ENCODE measurements at regions not wholly inside any gene's neighbourhood (a gene's known extent, or its start where the extent isn't known, plus 50 kb on each side); places are given as distances from the start of the nearest gene placed in this dataset.

GRCh38 chr4:142940425-142941330 is 94.6 kb upstream of the INPP4B start:
- TF ChIP-seq TEAD4 (IDR thresholded peaks at IDR 0.05) (no peak), EP300 (IDR thresholded peaks at IDR 0.05; ENCODE audit: borderline replicate concordance) (peak; percentile 44; the same call in 1 of the 2 replicates), MAX (IDR thresholded peaks at IDR 0.05) (no peak), NFIC (IDR thresholded peaks at IDR 0.05) (peak; percentile 65; the same call in 1 of the 2 replicates), YY1 (IDR thresholded peaks at IDR 0.05; ENCODE audit: low read depth) (no peak), CREB1 (IDR thresholded peaks at IDR 0.05; ENCODE audit: low read depth) (no peak)

- TF ChIP-seq TCF12 (IDR thresholded peaks at IDR 0.05; ENCODE audit: low read depth) (peak; percentile 87), EGR1 (IDR thresholded peaks at IDR 0.05) (no peak), EP300 (IDR thresholded peaks at IDR 0.05; ENCODE audit: borderline replicate concordance) (peak; percentile 92), REST (IDR thresholded peaks at IDR 0.05; ENCODE audit: low read depth) (no peak), RAD21 (IDR thresholded peaks at IDR 0.05; ENCODE audit: low read depth) (peak; percentile 18; the same call in 1 of the 2 replicates), CREB1 (IDR thresholded peaks at IDR 0.05; ENCODE audit: low read depth) (no peak), NFIC (IDR thresholded peaks at IDR 0.05) (peak; percentile 92), ZBTB7A (IDR thresholded peaks at IDR 0.05; ENCODE audit: low read depth) (no peak), MAX (IDR thresholded peaks at IDR 0.05) (no peak), YY1 (IDR thresholded peaks at IDR 0.05; ENCODE audit: low read depth) (no peak), TAF1 (IDR thresholded peaks at IDR 0.05; ENCODE audit: low read depth) (no peak), CEBPB (IDR thresholded peaks at IDR 0.05) (peak; percentile 98), USF1 (IDR thresholded peaks at IDR 0.05) (no peak), TEAD4 (IDR thresholded peaks at IDR 0.05) (peak; percentile 83), FOXM1 (IDR thresholded peaks at IDR 0.05; ENCODE audit: borderline replicate concordance, low read depth) (peak; percentile 85)
These were observed 98.5 kb upstream of the INPP4B start for GRCh38 chr4:142944565-142944964.

- TF ChIP-seq REST (IDR thresholded peaks at IDR 0.05; ENCODE audit: low read depth) (no peak), CREB1 (IDR thresholded peaks at IDR 0.05; ENCODE audit: low read depth) (no peak), TCF12 (IDR thresholded peaks at IDR 0.05; ENCODE audit: low read depth) (no peak), NFIC (IDR thresholded peaks at IDR 0.05) (no peak), EGR1 (IDR thresholded peaks at IDR 0.05) (no peak), ZBTB7A (IDR thresholded peaks at IDR 0.05; ENCODE audit: low read depth) (no peak), RAD21 (IDR thresholded peaks at IDR 0.05; ENCODE audit: low read depth) (no peak), MAX (IDR thresholded peaks at IDR 0.05) (no peak), TEAD4 (IDR thresholded peaks at IDR 0.05) (no peak), CEBPB (IDR thresholded peaks at IDR 0.05) (no peak), USF1 (IDR thresholded peaks at IDR 0.05) (no peak), TAF1 (IDR thresholded peaks at IDR 0.05; ENCODE audit: low read depth) (no peak), YY1 (IDR thresholded peaks at IDR 0.05; ENCODE audit: low read depth) (no peak), EP300 (IDR thresholded peaks at IDR 0.05; ENCODE audit: borderline replicate concordance) (no peak), FOXM1 (IDR thresholded peaks at IDR 0.05; ENCODE audit: borderline replicate concordance, low read depth) (no peak)
These were observed 106.9 kb upstream of the INPP4B start for GRCh38 chr4:142952821-142953580.

- no peak for TF ChIP-seq MAX (IDR thresholded peaks at IDR 0.05)
- TF ChIP-seq TEAD4 (IDR thresholded peaks at IDR 0.05): no peak
- no peak for TF ChIP-seq CEBPB (IDR thresholded peaks at IDR 0.05)
- TF ChIP-seq RAD21 (IDR thresholded peaks at IDR 0.05; ENCODE audit: low read depth): no peak
- no peak for TF ChIP-seq REST (IDR thresholded peaks at IDR 0.05; ENCODE audit: low read depth)
- TF ChIP-seq YY1 (IDR thresholded peaks at IDR 0.05; ENCODE audit: low read depth): no peak
These were observed 108.3 kb upstream of the INPP4B start for GRCh38 chr4:142954415-142954814.
